Prostate gland (tissue), 2 donors: ENCODE measurements at regions not wholly inside any gene's neighbourhood (a gene's known extent, or its start where the extent isn't known, plus 50 kb on each side); places are given as distances from the start of the nearest gene placed in this dataset.

ENCODE experiments used
- POLR2A ChIP-seq: fragments of 450-650 bp; IDR thresholded peaks from one replicate; pipeline ENCODE4 v1.6.1; 2016; ENCODE audit warnings: antibody characterized with exemption, mild to moderate bottlenecking
- POLR2AphosphoS5 ChIP-seq: sonication (generic); formaldehyde crosslinking; IDR thresholded peaks from one replicate; pipeline ENCODE4 v1.6.1; 2017; ENCODE audit warnings: antibody characterized with exemption
- TF ChIP-seq, protein P1 (sequence below), 4 experiments: fragments of 200-600 bp in 2 of 4; fragments of 450-650 bp in 2 of 4; sonication (generic) in 2 of 4; IDR thresholded peaks; 1 replicate in 3 of 4; 2 replicates in 1 of 4; pipeline ENCODE4 v1.5.1; 2016 to 2019; ENCODE audit warnings: antibody characterized with exemption in 4 of 4, mild to moderate bottlenecking in 2 of 4, moderate library complexity in 2 of 4

DNA sequence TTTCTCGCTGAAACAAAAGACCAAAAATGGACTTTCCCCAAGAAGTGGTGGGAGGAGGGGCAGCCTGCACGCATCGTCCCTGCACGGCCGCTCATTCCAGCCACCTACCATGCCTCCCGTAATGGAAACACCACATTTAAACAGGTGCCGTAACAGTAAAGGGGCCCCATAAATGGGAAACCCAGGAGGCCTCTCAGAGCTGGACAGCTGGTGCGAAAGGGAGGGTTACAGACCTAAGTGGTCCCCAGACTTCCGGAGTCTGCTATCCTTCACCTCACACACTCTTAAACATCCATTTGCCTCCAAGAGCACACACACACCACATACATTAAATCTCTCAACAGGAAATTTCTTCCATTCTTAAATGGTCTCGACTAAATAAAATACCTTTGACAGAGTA, 120.7 kb upstream of the SOD1 start:
- TF ChIP-seq, protein P1, sequence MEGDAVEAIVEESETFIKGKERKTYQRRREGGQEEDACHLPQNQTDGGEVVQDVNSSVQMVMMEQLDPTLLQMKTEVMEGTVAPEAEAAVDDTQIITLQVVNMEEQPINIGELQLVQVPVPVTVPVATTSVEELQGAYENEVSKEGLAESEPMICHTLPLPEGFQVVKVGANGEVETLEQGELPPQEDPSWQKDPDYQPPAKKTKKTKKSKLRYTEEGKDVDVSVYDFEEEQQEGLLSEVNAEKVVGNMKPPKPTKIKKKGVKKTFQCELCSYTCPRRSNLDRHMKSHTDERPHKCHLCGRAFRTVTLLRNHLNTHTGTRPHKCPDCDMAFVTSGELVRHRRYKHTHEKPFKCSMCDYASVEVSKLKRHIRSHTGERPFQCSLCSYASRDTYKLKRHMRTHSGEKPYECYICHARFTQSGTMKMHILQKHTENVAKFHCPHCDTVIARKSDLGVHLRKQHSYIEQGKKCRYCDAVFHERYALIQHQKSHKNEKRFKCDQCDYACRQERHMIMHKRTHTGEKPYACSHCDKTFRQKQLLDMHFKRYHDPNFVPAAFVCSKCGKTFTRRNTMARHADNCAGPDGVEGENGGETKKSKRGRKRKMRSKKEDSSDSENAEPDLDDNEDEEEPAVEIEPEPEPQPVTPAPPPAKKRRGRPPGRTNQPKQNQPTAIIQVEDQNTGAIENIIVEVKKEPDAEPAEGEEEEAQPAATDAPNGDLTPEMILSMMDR (IDR thresholded peaks at IDR 0.05): no peak
- TF ChIP-seq POLR2A (no peak), POLR2AphosphoS5 (no peak)
